CD4-positive, alpha-beta T cell treated with Interleukin-21 for 1 hour (primary cell): ENCODE measurements at regions not wholly inside any gene's neighbourhood (a gene's known extent, or its start where the extent isn't known, plus 50 kb on each side); places are given as distances from the start of the nearest gene placed in this dataset.
"Not testable (repeated sequence)": the region's sequence is repeated elsewhere in the genome, so short reads cannot be mapped to it uniquely, and the experiment has no call there.

Source experiments
- DNase-seq: peaks from one replicate; pipeline ENCODE4 v3.0.0-alpha.2; 2020

DNA sequence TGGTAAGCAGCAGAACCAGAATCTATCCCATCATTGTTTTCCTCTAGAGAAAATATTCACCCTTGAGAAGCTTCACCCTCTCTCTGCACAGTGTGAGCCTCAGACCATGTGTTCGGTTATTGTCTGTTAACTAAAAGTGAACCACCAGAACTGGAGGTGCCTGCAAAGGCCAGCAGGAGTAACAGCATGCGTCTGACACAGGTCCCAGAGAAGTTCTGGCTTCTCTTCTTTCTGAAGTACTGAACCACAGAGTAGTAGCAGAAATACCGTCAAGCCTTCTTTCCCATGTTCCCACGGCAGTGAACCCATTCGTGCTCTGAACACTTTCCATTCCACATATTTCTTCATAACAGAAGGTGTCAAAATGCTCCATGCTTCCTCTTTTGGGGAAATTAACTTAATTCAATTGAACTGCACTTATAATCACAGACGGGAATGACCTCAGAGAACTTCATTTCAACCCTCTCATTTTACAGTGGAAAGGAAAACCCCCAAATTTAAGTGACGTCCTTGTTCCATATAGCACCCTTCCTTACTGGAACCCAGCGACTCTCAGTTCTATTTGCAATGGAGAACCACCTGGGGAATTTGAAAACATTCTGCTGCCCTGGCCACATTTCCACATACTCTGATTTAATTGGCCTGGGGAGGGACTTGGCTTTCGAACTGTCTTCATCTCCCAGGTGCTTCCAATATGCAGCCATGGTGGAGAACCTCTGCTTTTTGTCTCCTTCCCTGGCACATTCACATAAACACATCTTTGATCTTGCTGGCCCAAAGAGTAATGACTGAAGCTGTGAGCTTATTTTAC, 519.1 kb downstream of the RNF144A start:
- DNase-seq, result no peak

DNA sequence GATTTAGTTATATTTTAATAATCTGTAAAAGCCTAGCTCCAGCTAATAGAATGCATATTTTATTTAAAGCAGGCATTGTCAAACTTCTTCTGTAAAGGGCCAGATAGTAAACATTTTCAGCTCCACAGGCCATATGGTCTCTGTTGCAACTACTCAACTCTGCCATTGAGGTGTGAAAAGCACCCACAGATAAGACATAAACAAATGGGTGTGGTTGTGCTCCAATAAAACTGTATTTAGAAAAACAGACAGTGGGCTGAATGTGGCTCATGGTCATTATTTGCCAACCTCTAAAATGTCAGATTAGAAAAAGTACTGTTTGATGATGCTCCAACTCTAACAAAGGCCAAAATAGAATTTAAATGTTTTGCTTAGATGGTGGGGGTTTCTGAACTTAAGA, 519.9 kb downstream of the RNF144A start:
- peak; percentile 25 for DNase-seq

DNA sequence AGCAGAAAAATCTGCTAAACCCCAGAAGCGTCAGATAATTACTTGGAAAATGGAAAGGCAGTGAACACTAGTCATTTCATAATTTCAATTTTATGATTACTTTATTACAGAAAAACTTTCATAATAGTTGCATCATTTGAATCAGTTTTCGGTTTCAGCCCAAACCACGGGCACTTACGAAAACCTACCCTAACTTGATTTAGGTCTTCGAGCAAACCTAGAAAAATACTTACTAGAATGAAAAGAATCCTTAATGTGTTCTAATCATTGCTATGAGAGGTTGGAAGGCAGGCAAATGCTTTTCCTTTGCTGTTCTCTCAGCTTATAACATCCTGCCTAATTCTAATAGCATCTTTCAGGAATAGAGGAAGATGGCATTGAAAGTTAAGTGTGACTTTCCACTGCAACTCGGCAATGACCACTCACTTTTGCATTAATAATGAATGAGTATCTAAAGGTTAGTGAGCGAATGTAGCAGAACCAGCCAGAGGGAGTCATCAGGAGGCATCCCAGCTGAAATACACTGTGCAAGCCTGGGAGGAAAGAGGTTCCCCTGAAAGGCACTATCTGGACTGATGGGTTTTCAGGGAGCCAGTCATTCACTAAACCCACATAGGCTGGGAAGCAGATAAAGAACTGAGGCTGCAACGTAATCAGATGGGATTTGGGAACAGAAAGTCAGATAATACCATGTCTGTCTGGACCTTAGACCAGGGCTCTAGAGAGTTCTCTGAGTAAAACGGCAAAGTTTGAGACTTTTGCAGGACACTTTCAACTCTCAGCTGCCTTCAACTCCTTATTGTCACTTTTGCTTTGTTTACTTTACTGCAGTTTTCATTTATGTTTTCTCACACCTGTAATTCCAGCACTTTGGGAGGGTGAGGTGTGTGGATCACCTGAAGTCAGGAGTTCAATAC, 520.8 kb downstream of the RNF144A start:
- DNase-seq, result no peak

- peak; percentile 28 for DNase-seq
Observed at GRCh38 chr2:7438855-7439254, 521.6 kb downstream of the RNF144A start.

DNA sequence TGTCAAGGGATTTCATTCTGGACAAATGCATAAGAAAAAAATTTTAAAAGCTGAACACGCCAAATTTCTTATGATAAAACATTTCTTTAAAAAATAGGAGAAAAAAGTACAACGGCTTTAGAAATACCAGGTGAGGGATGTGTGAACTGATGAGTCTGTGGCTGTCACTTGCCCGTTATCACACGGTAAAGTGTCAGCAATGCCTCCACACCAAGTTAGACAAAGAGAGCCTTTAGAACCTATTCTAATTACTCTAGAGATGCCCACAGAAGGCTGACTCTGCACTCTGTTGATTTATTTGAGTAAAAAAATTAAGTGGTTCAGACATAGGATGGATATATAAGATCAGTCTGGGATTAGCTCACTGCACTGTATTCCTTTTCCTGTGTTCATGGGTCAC, 523.8 kb downstream of the RNF144A start:
- no peak for DNase-seq

DNA sequence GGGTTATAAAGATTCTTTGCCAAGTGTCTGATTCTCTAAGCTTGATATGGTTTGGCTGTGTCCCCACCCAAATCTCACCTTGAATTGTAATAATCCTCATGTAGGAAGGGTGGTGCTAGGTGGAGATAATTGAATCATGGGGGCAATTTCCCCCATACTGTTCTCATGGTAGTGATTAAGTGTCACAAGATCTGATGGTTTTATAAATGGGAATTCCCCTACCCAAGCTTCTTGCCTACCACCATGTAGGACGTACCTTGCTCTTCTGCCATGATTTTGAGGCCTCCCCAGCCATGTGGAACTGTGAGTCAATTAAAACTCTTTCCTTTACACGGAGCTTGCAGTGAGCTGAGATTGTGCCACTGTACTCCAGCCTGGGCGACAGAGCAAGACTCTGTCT, 524.6 kb downstream of the RNF144A start:
- not testable (repeated sequence) for DNase-seq

DNA sequence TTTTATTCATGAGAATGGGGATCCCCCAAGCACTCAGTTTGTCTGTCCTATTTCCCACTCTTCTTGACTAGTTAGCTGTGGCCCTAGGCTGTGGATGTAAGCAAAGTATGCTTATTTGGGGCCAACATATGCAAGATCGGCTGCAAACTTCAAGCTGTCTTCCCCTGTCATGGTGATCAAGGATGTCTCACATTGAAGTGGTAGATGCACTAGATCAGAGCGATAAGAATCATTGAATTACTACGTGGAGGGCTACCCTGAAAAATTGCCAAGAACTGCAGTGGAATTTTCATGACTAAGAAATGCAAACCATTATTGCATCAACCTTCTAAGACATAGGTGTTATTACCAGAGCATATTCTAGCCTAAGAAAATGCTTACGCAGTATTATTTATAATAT, 527.4 kb downstream of the RNF144A start:
- DNase-seq, result no peak

- no peak for DNase-seq
Observed at GRCh38 chr2:7448578-7449264, 531.5 kb downstream of the RNF144A start.

DNA sequence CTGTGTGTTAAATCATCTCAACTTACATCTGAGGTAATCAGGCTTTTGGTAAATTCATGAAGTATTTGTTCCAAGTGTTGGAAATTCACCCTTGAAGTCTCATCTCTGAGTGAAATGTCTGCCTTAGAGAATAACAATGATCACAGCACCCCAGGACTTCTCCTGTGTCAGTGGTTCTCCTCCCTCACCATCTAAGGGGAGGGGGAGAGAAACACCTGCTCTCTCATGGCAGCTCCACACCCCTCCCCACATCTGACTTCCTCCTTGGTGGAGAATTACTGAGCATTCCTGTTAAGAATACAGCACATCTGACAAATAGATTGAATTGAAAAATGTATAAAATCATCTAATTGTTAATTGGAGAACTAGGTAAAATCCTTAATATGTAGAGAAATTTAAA, 532.1 kb downstream of the RNF144A start:
- DNase-seq, result no peak

- DNase-seq, result peak; percentile 54
Observed at GRCh38 chr2:7450188-7450832, 533.1 kb downstream of the RNF144A start.

GRCh38 chr2:7450833-7451190, 533.6 kb downstream of the RNF144A start:
- no peak for DNase-seq

DNA sequence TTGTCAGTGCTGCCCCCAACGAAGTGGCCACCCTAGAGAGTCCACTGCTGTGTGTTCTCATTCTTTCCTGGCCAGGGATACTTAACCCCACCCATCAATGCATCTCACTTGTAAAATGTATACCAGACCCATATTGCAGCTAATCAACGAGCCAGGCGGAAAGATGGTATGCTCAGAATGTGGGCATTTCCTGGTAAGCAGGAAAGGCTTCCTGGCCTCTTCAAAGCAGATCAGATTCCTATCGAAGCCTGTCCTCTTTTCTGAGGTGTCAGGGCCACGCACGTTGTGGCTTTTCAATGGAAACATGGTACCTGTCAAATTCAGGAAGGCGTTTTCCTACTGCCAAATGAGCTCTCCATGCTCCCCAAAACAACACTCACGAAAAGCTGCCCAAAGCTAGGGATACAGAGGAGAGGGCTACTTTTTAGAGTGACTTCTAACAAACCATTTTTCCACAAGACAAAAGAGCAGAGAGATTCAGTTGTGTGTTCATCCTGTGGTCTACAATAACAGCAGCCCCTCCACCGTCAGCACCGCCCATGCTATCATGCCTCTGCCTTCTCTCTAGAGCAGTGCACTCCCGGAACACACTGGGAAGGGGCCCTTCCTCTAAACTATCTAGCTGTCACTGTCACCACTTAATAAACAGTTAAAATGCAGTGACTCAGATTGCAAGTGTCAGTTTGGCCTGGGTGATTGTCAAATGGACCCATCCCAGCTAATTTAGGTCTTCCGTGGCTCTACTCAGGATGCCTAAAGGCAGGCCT, 535.1 kb downstream of the RNF144A start:
- no peak for DNase-seq

GRCh38 chr2:7454592-7454991, 537.4 kb downstream of the RNF144A start:
- DNase-seq, result no peak

DNA sequence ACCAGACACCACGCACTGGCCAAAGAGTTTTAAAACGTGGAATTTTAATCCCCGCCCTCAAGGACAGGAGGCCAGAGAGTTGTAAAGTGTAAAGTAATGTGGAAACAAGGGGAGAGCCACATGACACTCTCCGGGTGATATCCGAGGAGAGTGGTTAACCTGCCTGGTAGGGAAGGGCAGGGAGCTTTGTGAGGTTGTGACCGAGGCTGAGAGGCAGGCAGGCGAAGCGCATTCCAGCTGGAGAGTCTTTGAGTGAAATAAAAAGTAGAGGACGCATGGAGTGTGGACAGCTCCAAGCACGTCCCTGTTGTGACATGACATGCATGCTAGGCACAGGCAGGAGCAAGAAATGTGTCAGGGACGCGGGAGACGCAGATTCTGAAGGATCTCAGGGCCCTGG, 539.5 kb downstream of the RNF144A start:
- no peak for DNase-seq

- DNase-seq, result no peak
Observed at GRCh38 chr2:7458066-7458465, 540.9 kb downstream of the RNF144A start.

GRCh38 chr2:7467782-7468447, 550.7 kb downstream of the RNF144A start:
- DNase-seq, result peak; percentile 56

DNA sequence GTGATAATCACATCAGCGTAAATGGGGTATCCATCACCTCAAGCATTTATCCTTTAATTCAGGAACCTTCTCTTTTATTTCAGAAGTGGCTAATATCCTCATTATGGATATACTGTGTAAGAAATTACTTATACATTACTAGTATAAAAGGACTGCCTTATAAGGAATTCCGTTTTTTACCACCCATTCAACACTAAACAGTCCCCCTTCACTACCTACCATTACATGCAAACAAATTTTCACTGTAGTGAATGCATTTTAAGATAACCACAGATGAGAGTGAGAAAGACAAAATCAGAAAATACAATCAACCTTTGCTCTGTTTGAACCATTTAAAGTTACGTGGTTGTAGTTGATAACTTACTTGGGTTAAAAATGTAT, 551.2 kb downstream of the RNF144A start:
- no peak for DNase-seq

- DNase-seq, result no peak
Observed at GRCh38 chr2:7468955-7469354, 551.7 kb downstream of the RNF144A start.

DNA sequence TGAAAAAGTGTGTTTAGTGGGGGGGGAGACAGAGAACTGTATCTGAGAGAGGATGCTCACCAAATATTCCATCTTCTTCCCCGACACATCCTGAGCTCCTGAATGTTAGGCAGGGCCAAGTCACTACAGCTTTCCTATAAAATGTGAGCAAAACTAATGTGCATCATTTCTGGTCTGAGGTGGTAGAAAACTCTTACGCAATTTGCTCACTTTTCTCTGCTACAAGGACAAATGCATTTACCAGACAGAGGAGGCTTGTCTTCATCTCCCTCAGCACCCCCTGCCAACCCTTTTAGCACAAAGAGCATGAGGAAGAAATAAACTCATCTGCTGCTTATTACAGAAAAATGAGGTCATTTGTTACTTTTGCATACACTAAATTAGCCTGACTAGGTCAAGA, 554.0 kb downstream of the RNF144A start:
- no peak for DNase-seq

DNA sequence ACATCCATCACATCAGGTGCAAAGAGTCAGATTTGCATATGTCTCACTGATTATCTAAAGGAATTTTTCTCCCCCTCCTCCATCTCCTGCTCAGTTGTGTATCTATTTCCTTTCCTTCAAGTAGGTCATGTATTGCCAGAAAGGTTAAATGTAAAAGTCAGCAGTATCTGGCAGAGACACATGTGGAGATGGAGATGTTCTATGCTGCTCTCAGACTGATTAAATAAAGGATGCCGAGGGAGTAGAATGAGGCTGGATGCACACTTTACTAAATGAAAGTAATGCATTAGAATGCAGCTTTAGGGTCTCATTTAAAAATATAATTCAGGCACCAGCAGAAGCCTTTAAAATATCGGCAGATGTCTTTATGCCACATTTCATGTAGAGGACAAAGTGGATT, 555.3 kb downstream of the RNF144A start:
- DNase-seq, result no peak

GRCh38 chr2:7473135-7473771, 556.0 kb downstream of the RNF144A start:
- no peak for DNase-seq
